T-helper 17 cell (primary cell): ENCODE measurements at regions not wholly inside any gene's neighbourhood (a gene's known extent, or its start where the extent isn't known, plus 50 kb on each side); places are given as distances from the start of the nearest gene placed in this dataset.

ENCODE experiments used
- ATAC-seq: fragments of 150-1000 bp; cut with Tn5 transposase; 2 replicates; pipeline ENCODE4 v1.10.0; 2021; ENCODE audit warnings: mild to moderate bottlenecking, moderate library complexity
- DNase-seq, 3 donors: peaks; one replicate each; pipeline versions ENCODE4 v3.0.0 to v3.0.0-alpha.2; 2020 to 2021
- H3K9me3 ChIP-seq: one replicate; pipeline ENCODE4 v1.7.0; 2013; ENCODE audit warnings: low read length, mild to moderate bottlenecking; ENCODE audit not compliant: control insufficient read depth, poor library complexity, severe bottlenecking
- H3K27ac Mint-ChIP-seq: one replicate; pipeline ENCODE4 v1.8.0; 2022; ENCODE audit warnings: mild to moderate bottlenecking, moderate library complexity, mixed read lengths
- H3K27me3 Mint-ChIP-seq: one replicate; pipeline ENCODE4 v1.8.0; 2022; ENCODE audit warnings: mixed read lengths
- H3K36me3 Mint-ChIP-seq: one replicate; pipeline ENCODE4 v1.8.0; 2022; ENCODE audit warnings: low read depth, mixed read lengths
- H3K4me1 Mint-ChIP-seq: one replicate; pipeline ENCODE4 v1.8.0; 2022; ENCODE audit warnings: mild to moderate bottlenecking, mixed read lengths
- H3K4me3 Mint-ChIP-seq: one replicate; pipeline ENCODE4 v1.8.0; 2022; ENCODE audit warnings: mild to moderate bottlenecking, moderate library complexity, mixed read lengths

DNA sequence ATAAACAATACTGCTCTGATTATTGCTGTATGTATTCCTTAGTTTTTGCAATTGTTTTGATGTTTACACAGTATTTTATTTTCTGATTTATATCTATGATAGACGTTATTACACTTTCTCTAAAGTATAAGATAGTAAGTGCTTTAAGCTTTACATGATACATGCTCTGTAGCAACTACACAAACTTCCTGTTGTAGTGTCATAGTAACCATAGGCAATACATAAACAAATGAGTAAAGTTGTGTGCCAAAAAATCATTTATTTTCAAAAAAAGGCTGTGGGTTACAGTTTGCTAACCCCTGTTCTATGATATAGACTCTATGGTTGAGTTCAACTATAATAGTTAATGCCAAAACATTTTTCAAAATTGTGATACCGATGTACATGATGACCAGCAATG is 1156.4 kb downstream of the AMY1C start:
- no peaks in the 10 kb centered on the region for H3K27me3 Mint-ChIP-seq
- no peak for DNase-seq
- no peak for ATAC-seq
- no peak overlapping the region for H3K4me3 Mint-ChIP-seq
- no peaks in the 10 kb centered on the region for H3K36me3 Mint-ChIP-seq
- no peak overlapping the region for H3K27ac Mint-ChIP-seq
- no peaks in the 10 kb centered on the region for H3K4me1 Mint-ChIP-seq
- no peaks in the 10 kb centered on the region for H3K9me3 ChIP-seq

DNA sequence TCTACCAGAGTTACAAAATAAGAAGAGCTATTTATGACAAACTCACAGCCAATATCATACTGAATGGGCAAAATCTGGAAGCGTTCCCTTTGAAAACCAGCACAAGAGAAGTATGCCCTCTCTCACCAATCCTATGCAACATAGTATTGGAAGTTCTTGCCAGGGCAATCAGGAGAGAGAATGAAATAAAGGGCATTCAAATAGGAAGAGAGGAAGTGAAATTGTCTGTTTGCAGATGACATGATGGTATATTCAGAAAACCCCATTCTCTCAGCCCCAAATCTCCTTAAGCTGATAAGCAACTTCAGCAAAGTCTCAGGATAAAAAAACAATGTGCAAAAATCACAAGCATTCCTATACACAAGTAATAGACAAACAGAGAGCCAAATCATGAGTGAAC is 1169.5 kb downstream of the AMY1C start:
- H3K27ac Mint-ChIP-seq = no peak overlapping the region
- no peaks in the 10 kb centered on the region for H3K36me3 Mint-ChIP-seq
- DNase-seq = no peak
- no peaks in the 10 kb centered on the region for H3K4me1 Mint-ChIP-seq
- ATAC-seq = no peak
- no peaks in the 10 kb centered on the region for H3K27me3 Mint-ChIP-seq
- no peaks in the 10 kb centered on the region for H3K9me3 ChIP-seq
- no peak overlapping the region for H3K4me3 Mint-ChIP-seq

DNA sequence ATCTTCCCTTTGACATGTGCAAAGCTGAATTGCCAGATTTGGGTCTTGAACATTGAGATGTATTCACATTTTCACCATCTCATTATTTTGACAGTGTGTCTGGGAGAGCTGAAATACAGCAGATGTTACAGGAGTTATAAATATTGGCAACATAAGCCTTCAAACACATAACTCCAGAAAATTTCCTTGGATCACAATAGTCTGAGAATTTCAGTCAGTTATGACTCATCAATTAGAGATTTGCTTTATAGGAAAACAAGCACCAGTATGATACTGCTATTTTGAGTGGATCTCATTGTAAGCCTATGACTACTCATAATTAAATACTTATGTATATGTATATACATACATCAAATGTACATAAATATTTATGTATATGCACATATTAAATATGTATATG is 1171.8 kb downstream of the AMY1C start:
- Mint-ChIP-seq H3K36me3 (no peaks in the 10 kb centered on the region), H3K27me3 (no peaks in the 10 kb centered on the region), H3K4me1 (no peaks in the 10 kb centered on the region), H3K4me3 (no peak overlapping the region), H3K27ac (no peak overlapping the region)
- DNase-seq (no peak), ATAC-seq (no peak)
- H3K9me3 ChIP-seq = no peaks in the 10 kb centered on the region

DNA sequence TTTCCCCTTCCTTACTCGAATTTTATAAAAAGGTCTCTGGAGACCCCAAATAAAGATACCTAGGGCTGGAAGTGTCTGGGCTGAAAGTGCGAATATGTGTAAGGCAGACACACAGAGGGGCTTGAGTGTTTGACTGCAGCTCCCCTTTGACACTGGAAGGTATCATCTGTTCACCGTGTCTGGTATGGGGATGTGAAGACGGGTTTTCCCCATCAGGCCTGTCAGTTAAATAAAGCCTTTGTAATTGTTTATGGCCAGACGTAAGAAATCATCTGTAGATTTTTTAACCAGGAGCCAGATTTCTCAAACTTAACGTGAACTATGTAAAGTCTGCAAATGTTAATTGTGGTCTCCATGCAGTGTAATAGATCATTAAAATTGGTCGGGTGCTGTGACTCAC is 1173.4 kb downstream of the AMY1C start:
- no peak overlapping the region for H3K4me3 Mint-ChIP-seq
- no peak overlapping the region for H3K27ac Mint-ChIP-seq
- no peak for DNase-seq
- no peaks in the 10 kb centered on the region for H3K4me1 Mint-ChIP-seq
- no peak for ATAC-seq
- no peaks in the 10 kb centered on the region for H3K36me3 Mint-ChIP-seq
- no peaks in the 10 kb centered on the region for H3K27me3 Mint-ChIP-seq
- no peaks in the 10 kb centered on the region for H3K9me3 ChIP-seq

DNA sequence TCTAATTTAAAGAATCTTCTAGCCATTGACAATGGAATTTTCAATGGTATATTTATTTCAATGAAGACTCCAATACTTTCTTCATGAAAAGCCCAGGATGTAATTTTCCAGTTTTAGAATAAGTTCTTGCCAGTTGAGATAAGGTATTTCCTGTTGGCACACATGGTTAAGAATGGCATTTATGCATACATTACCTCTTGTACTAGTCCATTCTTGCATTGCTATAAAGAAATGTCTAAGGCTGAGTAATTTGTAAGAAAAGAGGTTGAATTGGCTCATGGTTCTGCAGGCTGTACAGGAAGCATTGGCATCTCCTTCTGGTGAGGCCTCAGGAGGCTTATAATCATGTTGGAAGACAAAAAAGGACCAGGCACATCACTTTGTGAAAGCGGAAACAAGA is 1179.6 kb downstream of the AMY1C start:
- DNase-seq (no peak), ATAC-seq (no peak)
- no peaks in the 10 kb centered on the region for H3K4me1 Mint-ChIP-seq
- no peak overlapping the region for H3K4me3 Mint-ChIP-seq
- H3K9me3 ChIP-seq = no peaks in the 10 kb centered on the region
- H3K36me3 Mint-ChIP-seq = no peaks in the 10 kb centered on the region
- no peaks in the 10 kb centered on the region for H3K27me3 Mint-ChIP-seq
- H3K27ac Mint-ChIP-seq = no peak overlapping the region

DNA sequence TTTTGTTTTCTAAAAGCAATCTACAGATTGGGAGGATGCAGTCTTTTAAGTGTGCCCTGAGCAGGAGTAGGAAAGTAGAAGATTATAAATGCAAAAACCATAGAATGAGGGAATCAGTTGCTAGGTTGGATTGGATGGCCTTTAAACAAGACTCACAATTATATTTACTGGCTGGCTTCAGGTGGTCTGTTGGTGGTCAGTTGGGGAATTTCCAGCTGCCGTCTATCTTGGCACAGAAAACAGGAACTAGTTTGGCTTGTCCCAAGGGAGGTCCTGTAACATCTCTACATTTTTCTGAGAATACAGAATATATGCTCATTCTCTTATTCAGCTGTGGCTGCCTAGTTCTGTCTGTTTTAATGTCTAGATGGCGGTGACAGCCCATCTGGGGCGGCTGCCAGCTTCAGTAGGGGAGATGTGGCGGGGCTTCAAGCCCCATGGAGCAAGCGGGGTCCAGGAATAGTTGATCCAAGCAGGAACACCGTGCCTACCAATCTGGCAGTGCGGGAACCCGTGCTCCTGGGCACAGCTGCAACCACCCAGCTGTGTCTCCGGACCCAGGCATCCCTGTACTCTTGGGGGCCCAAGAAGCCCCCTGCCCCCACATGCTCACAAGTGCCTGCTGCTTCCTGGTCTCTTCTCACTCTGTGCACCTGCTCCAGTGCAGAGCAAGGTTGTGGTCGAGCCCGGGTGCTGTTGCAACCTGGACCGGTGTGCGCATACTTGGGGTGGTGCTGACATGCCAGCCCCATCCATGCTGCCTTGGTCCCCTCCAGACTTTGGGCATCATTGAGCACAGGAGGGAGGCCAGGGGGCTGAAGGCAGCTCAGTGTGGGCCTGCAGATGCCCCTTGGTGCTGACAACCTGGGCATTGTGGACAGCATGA is 1182.6 kb downstream of the AMY1C start:
- DNase-seq = no peak

DNA sequence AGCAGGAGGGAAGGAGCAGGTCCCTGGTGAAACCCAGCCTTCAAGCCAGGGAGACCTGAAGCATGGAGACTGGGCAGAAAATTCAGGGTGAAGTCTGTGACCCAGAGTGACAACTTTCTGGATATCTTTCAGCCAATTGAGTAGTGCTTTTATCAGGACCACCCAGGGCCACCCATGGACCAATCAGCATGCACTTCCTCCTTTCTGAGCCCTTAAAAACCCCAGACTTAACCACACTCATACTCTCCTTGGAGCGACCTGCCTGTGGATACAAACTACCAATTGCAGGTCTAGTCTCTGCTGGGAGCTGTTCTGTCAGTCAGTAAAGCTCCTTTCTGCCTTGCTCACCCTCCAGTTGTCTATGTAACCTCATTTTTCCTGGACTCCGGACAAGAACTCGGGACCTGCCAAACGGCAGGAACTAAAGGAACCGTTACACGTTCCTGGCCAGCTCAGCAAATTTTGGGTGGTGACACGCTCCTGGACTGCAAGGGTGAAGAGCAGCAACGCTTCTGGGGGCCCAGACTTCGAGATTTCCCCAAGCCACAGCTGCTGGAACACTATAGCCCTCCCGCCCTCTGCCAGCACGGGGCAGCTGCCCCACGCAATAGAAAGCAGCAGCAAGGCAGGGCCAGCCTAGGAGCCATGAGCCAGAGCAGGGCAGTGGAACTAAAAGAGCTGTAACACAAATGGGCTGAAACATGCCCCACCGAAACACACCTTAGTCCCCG is 1183.4 kb downstream of the AMY1C start:
- Mint-ChIP-seq H3K4me3 (no peak overlapping the region), H3K36me3 (no peaks in the 10 kb centered on the region), H3K4me1 (no peaks in the 10 kb centered on the region), H3K27me3 (no peaks in the 10 kb centered on the region), H3K27ac (no peak overlapping the region)
- DNase-seq = no peak
- H3K9me3 ChIP-seq = no peaks in the 10 kb centered on the region
- ATAC-seq = no peak

More for the DNA sequence above, 1182.6 kb downstream of the AMY1C start:
- ATAC-seq = no peak
- Mint-ChIP-seq H3K27ac (no peak overlapping the region), H3K4me3 (no peak overlapping the region), H3K36me3 (no peaks in the 10 kb centered on the region), H3K27me3 (no peaks in the 10 kb centered on the region), H3K4me1 (no peaks in the 10 kb centered on the region)
- no peaks in the 10 kb centered on the region for H3K9me3 ChIP-seq

DNA sequence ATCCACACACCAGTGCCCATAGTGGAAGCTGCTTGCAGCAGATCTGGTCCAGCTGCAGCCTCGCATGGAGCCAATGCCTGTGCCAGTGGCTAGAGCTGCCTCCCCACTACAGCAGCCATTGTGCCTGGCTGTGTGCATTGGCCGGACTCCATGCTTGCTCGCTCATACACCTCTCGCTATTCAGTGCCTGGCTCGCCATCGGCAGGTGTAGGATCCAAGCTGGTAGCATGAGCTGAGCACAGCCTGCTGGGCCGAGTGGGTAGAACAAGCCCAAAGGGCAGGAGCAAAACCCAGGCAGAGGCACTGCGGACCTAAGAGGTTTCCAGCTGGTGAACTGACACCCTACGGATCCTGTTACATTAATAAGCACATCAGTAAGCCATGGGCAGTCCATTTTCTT is 1184.1 kb downstream of the AMY1C start:
- no peaks in the 10 kb centered on the region for H3K36me3 Mint-ChIP-seq

DNA sequence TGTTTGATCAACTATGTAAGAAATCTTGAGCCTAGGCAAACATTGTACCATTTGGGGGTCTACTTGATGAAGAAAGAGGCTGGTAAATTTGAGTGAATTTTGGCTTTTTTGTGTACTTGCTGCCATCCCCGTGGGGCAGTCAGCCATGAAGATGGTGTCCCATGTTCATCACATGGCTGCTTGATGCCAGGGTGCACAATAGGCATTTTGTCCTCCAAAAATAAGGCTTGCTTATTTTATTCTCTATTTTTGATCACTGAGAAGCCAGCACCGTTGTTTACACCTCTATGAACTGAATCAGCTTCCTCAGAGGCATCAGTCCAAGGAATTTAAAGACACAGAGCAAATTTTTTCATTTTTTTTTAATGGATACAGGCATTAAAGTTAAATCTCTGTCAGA is 1195.7 kb downstream of the AMY1C start:
- H3K4me3 Mint-ChIP-seq = no peak overlapping the region

More for the DNA sequence above, 1184.1 kb downstream of the AMY1C start:
- H3K4me1 Mint-ChIP-seq = no peaks in the 10 kb centered on the region
- ATAC-seq (no peak), DNase-seq (no peak)
- H3K27me3 Mint-ChIP-seq = no peaks in the 10 kb centered on the region
- no peak overlapping the region for H3K4me3 Mint-ChIP-seq
- no peaks in the 10 kb centered on the region for H3K9me3 ChIP-seq
- H3K27ac Mint-ChIP-seq = no peak overlapping the region

DNA sequence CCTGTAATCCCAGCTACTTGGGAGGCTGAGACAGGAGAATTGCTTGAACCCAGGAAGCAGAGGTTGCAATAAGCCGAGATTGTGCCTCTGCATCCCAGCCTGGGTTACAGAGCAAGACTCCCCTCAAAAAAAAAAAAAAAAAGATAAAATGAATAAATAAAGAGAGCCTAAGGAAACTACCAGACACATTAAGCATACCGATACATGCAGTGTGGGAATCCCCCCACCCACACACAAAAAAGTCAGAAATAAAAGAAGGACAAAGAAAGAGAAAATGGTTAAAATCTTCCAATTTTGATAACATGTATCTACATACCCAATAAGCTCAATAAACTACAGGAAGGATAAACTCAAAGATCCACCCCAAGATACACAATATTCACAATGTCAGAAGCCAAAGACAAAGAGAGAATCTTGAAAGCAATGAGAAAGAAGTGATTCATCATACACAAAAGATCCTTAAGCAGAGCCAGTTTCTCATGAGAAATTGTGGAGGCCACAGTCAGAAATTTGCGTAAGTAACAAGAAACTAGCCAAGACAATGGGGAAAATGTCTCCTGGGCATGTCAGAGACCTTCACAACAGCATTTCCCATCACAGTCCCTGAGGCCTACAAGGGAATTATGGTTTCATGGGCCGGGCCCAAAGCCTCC is 1197.0 kb downstream of the AMY1C start:
- DNase-seq = no peak
- Mint-ChIP-seq H3K4me1 (no peaks in the 10 kb centered on the region), H3K4me3 (no peak overlapping the region)

More for the DNA sequence above, 1195.7 kb downstream of the AMY1C start:
- no peaks in the 10 kb centered on the region for H3K9me3 ChIP-seq
- Mint-ChIP-seq H3K27me3 (no peaks in the 10 kb centered on the region), H3K27ac (no peak overlapping the region), H3K36me3 (no peaks in the 10 kb centered on the region), H3K4me1 (no peaks in the 10 kb centered on the region)
- DNase-seq = no peak
- no peak for ATAC-seq

DNA sequence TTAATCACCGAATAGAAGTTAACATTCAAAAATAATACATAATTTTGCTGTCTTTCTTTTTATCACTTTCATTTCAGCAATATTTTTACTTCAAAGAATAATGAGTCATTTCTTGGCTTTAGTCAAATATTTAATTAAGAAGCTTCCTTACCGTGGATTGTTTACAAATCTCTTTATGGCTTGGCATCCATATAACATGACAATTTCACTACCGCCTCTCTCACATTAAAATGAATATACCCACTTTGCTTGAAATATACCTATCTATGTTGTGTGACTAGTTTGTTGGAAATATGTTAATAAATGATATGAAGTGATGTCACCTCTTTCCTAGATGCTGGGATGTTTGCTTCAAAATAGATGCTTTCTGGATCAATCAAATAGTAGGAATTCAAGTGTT is 1203.9 kb downstream of the AMY1C start:
- Mint-ChIP-seq H3K36me3 (no peaks in the 10 kb centered on the region), H3K4me1 (no peaks in the 10 kb centered on the region), H3K4me3 (no peak overlapping the region), H3K27me3 (no peaks in the 10 kb centered on the region), H3K27ac (no peak overlapping the region)
- ATAC-seq (no peak), DNase-seq (no peak)
- H3K9me3 ChIP-seq = no peaks in the 10 kb centered on the region

More for the DNA sequence above, 1197.0 kb downstream of the AMY1C start:
- no peak overlapping the region for H3K27ac Mint-ChIP-seq
- no peaks in the 10 kb centered on the region for H3K27me3 Mint-ChIP-seq
- no peaks in the 10 kb centered on the region for H3K9me3 ChIP-seq
- ATAC-seq = no peak
- H3K36me3 Mint-ChIP-seq = no peaks in the 10 kb centered on the region

DNA sequence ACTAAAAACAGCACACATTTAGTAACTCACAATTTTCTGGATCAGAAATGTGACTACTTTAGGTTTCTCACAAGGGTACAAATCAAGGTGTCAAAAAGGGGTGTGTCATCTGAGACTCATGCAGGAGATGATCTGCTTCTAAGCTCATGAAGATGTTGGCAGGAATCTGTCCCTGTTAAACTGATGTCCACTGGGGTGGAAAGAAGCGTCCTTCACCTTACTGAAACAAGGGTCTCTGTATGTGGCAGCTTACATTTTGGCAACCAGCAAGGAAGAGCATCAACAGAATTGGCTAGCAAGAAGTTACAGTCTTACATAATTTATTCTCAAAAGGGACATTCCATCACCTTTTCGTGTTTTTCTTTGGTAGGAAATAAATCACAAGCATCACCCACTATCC is 1223.8 kb downstream of the AMY1C start:
- Mint-ChIP-seq H3K36me3 (no peaks in the 10 kb centered on the region), H3K27me3 (no peaks in the 10 kb centered on the region), H3K27ac (no peak overlapping the region), H3K4me1 (no peaks in the 10 kb centered on the region), H3K4me3 (no peak overlapping the region)
- ATAC-seq = no peak
- DNase-seq = no peak
- no peaks in the 10 kb centered on the region for H3K9me3 ChIP-seq

DNA sequence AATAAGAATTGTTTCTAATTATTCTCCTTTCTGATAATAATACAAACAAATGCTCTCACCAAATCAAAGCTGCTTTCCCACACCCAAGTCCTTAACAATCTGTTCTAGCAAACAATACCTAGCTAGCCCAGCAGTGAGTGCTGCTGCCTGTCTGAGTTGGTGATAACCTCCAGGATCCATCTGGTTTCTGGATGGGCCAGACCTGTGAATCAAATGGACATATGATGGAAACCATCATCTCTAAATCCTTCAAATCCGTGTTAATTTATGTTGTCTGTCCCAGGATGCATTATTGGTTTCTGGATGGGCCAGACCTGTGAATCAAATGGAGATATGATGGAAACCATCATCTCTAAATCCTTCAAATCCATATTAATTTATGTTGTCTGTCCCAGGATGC is 1230.0 kb downstream of the AMY1C start:
- DNase-seq (no peak), ATAC-seq (no peak)
- H3K9me3 ChIP-seq = no peaks in the 10 kb centered on the region
- Mint-ChIP-seq H3K4me1 (no peaks in the 10 kb centered on the region), H3K4me3 (no peak overlapping the region), H3K27ac (no peak overlapping the region), H3K36me3 (no peaks in the 10 kb centered on the region), H3K27me3 (no peaks in the 10 kb centered on the region)
